SK-N-SH (cell line): ENCODE measurements at regions not wholly inside any gene's neighbourhood (a gene's known extent, or its start where the extent isn't known, plus 50 kb on each side); places are given as distances from the start of the nearest gene placed in this dataset.

Experiments
- TF ChIP-seq, protein P1 (sequence below): IDR thresholded peaks from 2 replicates; pipeline ENCODE4 v1.4.0; 2012; ENCODE audit warnings: low read depth, borderline replicate concordance
- TF ChIP-seq, protein P2 (sequence below): fragments of 200-600 bp; sonication (generic); IDR thresholded peaks from 2 replicates; pipeline ENCODE4 v1.6.1; 2017; ENCODE audit warnings: antibody characterized with exemption, mild to moderate bottlenecking, moderate library complexity

DNA sequence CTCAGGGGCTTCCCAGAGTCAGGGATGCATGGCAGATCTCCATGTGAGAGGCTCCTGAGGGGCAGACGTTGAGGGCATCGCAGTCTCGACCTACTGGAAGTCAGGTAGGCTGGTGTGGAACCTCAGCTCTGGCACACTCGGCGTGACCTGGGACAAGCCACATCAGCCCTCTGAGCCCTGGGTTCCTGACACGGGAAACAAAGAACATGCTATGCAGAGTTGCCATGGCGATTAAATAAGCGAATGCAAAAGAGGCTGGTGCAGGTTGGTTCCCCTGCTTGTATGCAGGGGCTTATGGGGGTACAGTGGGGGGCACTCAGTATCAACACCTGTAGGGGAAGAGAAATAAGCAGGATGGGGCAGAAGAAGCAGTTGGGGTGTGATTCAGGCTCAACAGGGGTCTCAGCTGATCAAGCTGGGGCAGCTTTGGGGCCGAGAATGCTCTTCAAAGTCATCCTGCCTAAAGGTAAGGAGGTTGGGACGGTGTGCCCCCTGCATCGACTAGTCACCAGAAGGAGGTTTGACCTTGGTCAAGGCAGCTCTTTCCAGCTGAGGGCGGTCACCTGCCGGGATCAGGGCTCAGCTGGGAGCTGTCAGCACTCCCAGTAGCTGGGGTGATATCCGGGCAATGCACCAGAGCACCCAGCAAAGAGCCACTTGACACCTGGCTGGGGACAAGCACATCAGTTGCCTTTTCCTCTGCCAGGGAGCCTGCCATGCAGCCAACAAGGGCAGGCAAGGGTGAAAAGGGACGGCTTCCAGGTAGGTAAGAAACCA, 442.7 kb downstream of the MIAT start:
- TF ChIP-seq, protein P1, sequence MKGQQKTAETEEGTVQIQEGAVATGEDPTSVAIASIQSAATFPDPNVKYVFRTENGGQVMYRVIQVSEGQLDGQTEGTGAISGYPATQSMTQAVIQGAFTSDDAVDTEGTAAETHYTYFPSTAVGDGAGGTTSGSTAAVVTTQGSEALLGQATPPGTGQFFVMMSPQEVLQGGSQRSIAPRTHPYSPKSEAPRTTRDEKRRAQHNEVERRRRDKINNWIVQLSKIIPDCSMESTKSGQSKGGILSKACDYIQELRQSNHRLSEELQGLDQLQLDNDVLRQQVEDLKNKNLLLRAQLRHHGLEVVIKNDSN, result no peak
- TF ChIP-seq, protein P2, sequence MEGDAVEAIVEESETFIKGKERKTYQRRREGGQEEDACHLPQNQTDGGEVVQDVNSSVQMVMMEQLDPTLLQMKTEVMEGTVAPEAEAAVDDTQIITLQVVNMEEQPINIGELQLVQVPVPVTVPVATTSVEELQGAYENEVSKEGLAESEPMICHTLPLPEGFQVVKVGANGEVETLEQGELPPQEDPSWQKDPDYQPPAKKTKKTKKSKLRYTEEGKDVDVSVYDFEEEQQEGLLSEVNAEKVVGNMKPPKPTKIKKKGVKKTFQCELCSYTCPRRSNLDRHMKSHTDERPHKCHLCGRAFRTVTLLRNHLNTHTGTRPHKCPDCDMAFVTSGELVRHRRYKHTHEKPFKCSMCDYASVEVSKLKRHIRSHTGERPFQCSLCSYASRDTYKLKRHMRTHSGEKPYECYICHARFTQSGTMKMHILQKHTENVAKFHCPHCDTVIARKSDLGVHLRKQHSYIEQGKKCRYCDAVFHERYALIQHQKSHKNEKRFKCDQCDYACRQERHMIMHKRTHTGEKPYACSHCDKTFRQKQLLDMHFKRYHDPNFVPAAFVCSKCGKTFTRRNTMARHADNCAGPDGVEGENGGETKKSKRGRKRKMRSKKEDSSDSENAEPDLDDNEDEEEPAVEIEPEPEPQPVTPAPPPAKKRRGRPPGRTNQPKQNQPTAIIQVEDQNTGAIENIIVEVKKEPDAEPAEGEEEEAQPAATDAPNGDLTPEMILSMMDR, result no peak
